CD4-positive, alpha-beta T cell (primary cell): ENCODE measurements at regions not wholly inside any gene's neighbourhood (a gene's known extent, or its start where the extent isn't known, plus 50 kb on each side); places are given as distances from the start of the nearest gene placed in this dataset.
"Not testable (repeated sequence)": the region's sequence is repeated elsewhere in the genome, so short reads cannot be mapped to it uniquely, and the experiment has no call there.

Experiments
- ATAC-seq: fragments of 200-7000 bp; cut with Tn5 transposase; one replicate; pipeline ENCODE4 v1.10.0; 2022; ENCODE audit warnings: mild to moderate bottlenecking; ENCODE audit not compliant: poor library complexity
- CTCF ChIA-PET: fragments of 350-600 bp; sonication (Branson Sonifier 250); formaldehyde crosslinking; loops from one replicate; lab custom pipeline; 2021; ENCODE audit warnings: antibody characterized with exemption, inconsistent platforms; lab: Charles Lee
- POLR2A ChIA-PET: fragments of 350-600 bp; sonication (Branson Sonifier 250); formaldehyde crosslinking; loops from one replicate; lab custom pipeline; 2021; ENCODE audit warnings: antibody characterized with exemption, inconsistent platforms; lab: Charles Lee
- DNase-seq, 14 experiments: peaks; one replicate each; pipeline ENCODE4 v3.0.0-alpha.2; 2013 to 2020; ENCODE audit warnings: mixed read lengths in 2 of 14
- H3K27ac ChIP-seq, 2 donors: one replicate each; pipeline versions ENCODE4 v1.5.1 to v1.7.0; 2013; ENCODE audit warnings: low read length in 2 of 2, low read depth in 1 of 2, mild to moderate bottlenecking in 1 of 2
- H3K27me3 ChIP-seq, 2 experiments: 1 replicate in 1 of 2; 2 replicates in 1 of 2; pipeline versions ENCODE4 v1.6.1 to v1.7.0; 2013; ENCODE audit warnings: low read length in 2 of 2, control low read depth in 1 of 2, mild to moderate bottlenecking in 1 of 2, moderate library complexity in 1 of 2; ENCODE audit not compliant: insufficient read depth in 2 of 2, control insufficient read depth in 1 of 2
- H3K36me3 ChIP-seq: one replicate; pipeline ENCODE4 v1.6.1; 2013; ENCODE audit warnings: low read length, control low read depth; ENCODE audit not compliant: insufficient read depth
- H3K4me1 ChIP-seq: one replicate; pipeline ENCODE4 v1.6.1; 2013; ENCODE audit warnings: low read length, control low read depth; ENCODE audit not compliant: insufficient read depth
- H3K4me3 ChIP-seq: one replicate; pipeline ENCODE4 v1.5.1; 2013; ENCODE audit warnings: mild to moderate bottlenecking, low read length, moderate library complexity
- H3K9me3 ChIP-seq, 2 experiments: 1 replicate in 1 of 2; 2 replicates in 1 of 2; pipeline versions ENCODE4 v1.6.1 to v1.7.0; 2013; ENCODE audit warnings: low read length in 2 of 2, mild to moderate bottlenecking in 2 of 2, control low read depth in 1 of 2, moderate library complexity in 1 of 2; ENCODE audit not compliant: control insufficient read depth in 1 of 2, insufficient read depth in 1 of 2
- H3K27ac Mint-ChIP-seq: one replicate; pipeline ENCODE4 v1.8.0; 2020; ENCODE audit warnings: mixed read lengths
- H3K27me3 Mint-ChIP-seq: one replicate; pipeline ENCODE4 v1.8.0; 2021; ENCODE audit warnings: mixed read lengths
- H3K36me3 Mint-ChIP-seq: one replicate; pipeline ENCODE4 v1.8.0; 2021; ENCODE audit warnings: low read depth, mixed read lengths
- H3K4me1 Mint-ChIP-seq: one replicate; pipeline ENCODE4 v1.8.0; 2021; ENCODE audit warnings: low read depth, mixed read lengths
- H3K4me3 Mint-ChIP-seq: one replicate; pipeline ENCODE4 v1.8.0; 2020; ENCODE audit warnings: mild to moderate bottlenecking, mixed read lengths
- H3K9me3 Mint-ChIP-seq: one replicate; pipeline ENCODE4 v1.8.0; 2020; ENCODE audit warnings: mixed read lengths
- intact Hi-C, 2 experiments: fragments of 100-400 bp; cut with DNase I in 1 of 2; cut with micrococcal nuclease in 1 of 2; formaldehyde crosslinking; loops; one replicate each; pipeline versions ENCODE4 v1.15.1 to v1.9.0; 2023 to 2025; cut with DNase I, micrococcal nuclease
- TF ChIP-seq, protein P1 (sequence below): fragments of 200-600 bp; IDR thresholded peaks from one replicate; pipeline ENCODE4 v1.8.0; 2022; ENCODE audit warnings: antibody characterized with exemption, mild to moderate bottlenecking

DNA sequence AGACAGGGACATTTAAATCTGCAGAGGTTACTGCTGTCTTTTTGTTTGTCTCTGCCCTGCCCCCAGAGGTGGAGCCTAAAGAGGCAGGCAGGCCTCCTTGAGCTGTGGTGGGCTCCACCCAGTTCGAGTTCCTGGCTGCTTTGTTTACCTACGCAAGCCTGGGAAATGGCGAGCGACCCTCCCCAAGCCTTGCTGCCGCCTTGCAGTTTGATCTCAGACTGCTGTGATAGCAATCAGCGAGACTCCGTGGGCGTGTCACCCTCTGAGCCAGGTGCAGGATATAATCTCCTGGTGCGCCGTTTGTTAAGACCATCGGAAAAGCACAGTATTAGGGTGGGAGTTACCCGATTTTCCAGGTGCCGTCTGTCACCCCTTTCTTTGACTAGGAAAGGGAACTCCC lies 93.3 kb downstream of the ANKRD30BL start:
- H3K4me1 ChIP-seq, H3K27ac ChIP-seq, H3K9me3 ChIP-seq, intact Hi-C loops, H3K27me3 ChIP-seq, ATAC-seq, CTCF ChIA-PET, H3K36me3 Mint-ChIP-seq, H3K27ac Mint-ChIP-seq, H3K4me1 Mint-ChIP-seq, H3K27me3 Mint-ChIP-seq, H3K4me3 Mint-ChIP-seq, DNase-seq, POLR2A ChIA-PET, H3K9me3 Mint-ChIP-seq, H3K4me3 ChIP-seq, H3K36me3 ChIP-seq: not testable (repeated sequence)

DNA sequence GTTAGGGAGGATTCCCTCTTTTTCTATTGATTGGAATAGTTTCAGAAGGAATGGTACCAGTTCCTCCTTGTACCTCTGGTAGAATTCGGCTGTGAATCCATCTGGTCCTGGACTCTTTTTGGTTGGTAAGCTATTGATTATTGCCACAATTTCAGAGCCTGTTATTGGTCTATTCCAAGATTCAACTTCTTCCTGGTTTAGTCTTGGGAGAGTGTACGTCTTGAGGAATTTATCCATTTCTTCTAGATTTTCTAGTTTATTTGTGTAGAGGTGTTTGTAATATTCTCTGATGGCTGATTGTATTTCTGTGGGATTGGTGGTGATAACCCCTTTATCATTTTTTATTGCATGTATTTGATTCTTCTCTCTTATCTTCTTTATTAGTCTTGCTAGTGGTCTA lies 96.4 kb downstream of the ANKRD30BL start:
- POLR2A ChIA-PET = not testable (repeated sequence)

DNA sequence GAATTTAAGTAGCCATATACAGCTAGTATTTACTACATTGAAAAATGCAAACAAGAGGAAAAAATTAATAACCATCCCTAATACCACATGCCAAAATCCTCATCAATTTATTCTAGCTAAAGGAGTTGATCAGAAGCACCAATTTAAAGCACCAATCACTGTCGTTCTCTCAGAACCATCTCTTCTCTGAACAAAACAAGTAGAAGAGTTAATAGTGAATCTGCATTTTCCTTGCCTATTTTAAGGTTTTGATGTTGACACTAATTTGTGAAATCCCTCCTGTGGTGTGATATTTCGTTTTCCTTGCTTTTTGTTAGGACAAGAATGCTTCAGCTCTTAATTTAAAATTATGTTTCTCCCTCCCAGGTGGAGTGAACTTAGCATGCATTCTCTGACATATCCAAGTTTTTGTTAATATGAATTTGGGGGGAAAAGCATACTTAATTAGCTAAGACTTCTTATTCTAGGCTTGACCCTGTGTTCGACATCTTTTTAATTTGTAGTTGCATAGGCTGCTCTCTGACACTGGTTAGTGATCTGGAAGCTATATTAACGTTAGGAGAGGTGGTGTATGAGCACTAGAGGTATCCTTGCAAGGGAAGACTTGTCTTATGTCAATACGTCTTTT lies 122.0 kb downstream of the ANKRD30BL start:
- H3K4me1 Mint-ChIP-seq, H3K9me3 Mint-ChIP-seq, H3K27ac ChIP-seq, H3K4me3 ChIP-seq, H3K4me3 Mint-ChIP-seq, DNase-seq, ATAC-seq, H3K36me3 Mint-ChIP-seq, H3K27ac Mint-ChIP-seq, POLR2A ChIA-PET, CTCF ChIA-PET, intact Hi-C loops, H3K36me3 ChIP-seq: not testable (repeated sequence)
- Histone ChIP-seq H3K27me3 (peaks cover 19 to 28% of the 10 kb centered on the region in 2 experiments), H3K9me3 (peaks cover 0 to 15% of the 10 kb centered on the region in 2 experiments), H3K4me1 (peaks cover 13% of the 10 kb centered on the region)
- H3K27me3 Mint-ChIP-seq = peaks cover 47% of the 10 kb centered on the region

More for the DNA sequence above, 96.4 kb downstream of the ANKRD30BL start:
- H3K36me3 Mint-ChIP-seq, H3K4me1 ChIP-seq, intact Hi-C loops, H3K4me1 Mint-ChIP-seq, ATAC-seq, CTCF ChIA-PET, H3K27ac ChIP-seq, H3K27ac Mint-ChIP-seq, H3K4me3 Mint-ChIP-seq, H3K36me3 ChIP-seq, H3K4me3 ChIP-seq, DNase-seq, H3K9me3 Mint-ChIP-seq, H3K9me3 ChIP-seq, H3K27me3 Mint-ChIP-seq, H3K27me3 ChIP-seq: not testable (repeated sequence)

GRCh38 chr2:132038883-132039235 lies 122.9 kb downstream of the ANKRD30BL start:
- CTCF ChIA-PET, H3K4me1 Mint-ChIP-seq, H3K36me3 ChIP-seq, H3K27ac ChIP-seq, H3K36me3 Mint-ChIP-seq, DNase-seq, H3K27ac Mint-ChIP-seq, H3K4me3 Mint-ChIP-seq, intact Hi-C loops, H3K4me3 ChIP-seq, ATAC-seq, POLR2A ChIA-PET, H3K9me3 Mint-ChIP-seq: not testable (repeated sequence)
- Histone ChIP-seq H3K9me3 (peaks cover 0 to 15% of the 10 kb centered on the region in 2 experiments), H3K27me3 (peaks cover 19 to 28% of the 10 kb centered on the region in 2 experiments), H3K4me1 (peaks cover 13% of the 10 kb centered on the region)
- H3K27me3 Mint-ChIP-seq = peaks cover 42% of the 10 kb centered on the region

- intact Hi-C loops = no loop called here
- ChIA-PET CTCF (no interaction called here), POLR2A (no interaction called here)
- Histone ChIP-seq H3K4me3 (peak overlapping the region; percentile 14), H3K27ac (no peak overlapping the region), H3K36me3 (no peaks in the 10 kb centered on the region), H3K27me3 (peaks cover 19 to 28% of the 10 kb centered on the region in 2 experiments), H3K9me3 (peaks cover 0 to 15% of the 10 kb centered on the region in 2 experiments), H3K4me1 (peaks cover 13% of the 10 kb centered on the region)
- H3K27ac Mint-ChIP-seq = no peak overlapping the region
- peaks cover 37% of the 10 kb centered on the region for H3K27me3 Mint-ChIP-seq
- no peaks in the 10 kb centered on the region for H3K36me3 Mint-ChIP-seq
- peak in 1 of 14 experiments; percentile 6 for DNase-seq
- H3K9me3 Mint-ChIP-seq = peaks cover 2% of the 10 kb centered on the region
- ATAC-seq = no peak
- H3K4me1 Mint-ChIP-seq = peaks cover 4% of the 10 kb centered on the region
- TF ChIP-seq, protein P1, sequence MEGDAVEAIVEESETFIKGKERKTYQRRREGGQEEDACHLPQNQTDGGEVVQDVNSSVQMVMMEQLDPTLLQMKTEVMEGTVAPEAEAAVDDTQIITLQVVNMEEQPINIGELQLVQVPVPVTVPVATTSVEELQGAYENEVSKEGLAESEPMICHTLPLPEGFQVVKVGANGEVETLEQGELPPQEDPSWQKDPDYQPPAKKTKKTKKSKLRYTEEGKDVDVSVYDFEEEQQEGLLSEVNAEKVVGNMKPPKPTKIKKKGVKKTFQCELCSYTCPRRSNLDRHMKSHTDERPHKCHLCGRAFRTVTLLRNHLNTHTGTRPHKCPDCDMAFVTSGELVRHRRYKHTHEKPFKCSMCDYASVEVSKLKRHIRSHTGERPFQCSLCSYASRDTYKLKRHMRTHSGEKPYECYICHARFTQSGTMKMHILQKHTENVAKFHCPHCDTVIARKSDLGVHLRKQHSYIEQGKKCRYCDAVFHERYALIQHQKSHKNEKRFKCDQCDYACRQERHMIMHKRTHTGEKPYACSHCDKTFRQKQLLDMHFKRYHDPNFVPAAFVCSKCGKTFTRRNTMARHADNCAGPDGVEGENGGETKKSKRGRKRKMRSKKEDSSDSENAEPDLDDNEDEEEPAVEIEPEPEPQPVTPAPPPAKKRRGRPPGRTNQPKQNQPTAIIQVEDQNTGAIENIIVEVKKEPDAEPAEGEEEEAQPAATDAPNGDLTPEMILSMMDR = no peak
- H3K4me3 Mint-ChIP-seq = peak overlapping the region; percentile 48
Observed at GRCh38 chr2:132038179-132038882, 123.4 kb downstream of the ANKRD30BL start.
